Right ventricle myocardium superior (tissue), 1 donor: ENCODE measurements at regions not wholly inside any gene's neighbourhood (a gene's known extent, or its start where the extent isn't known, plus 50 kb on each side); places are given as distances from the start of the nearest gene placed in this dataset.

Source experiments
- ATAC-seq: fragments of 200-7000 bp; cut with Tn5 transposase; one replicate; pipeline ENCODE4 v1.9.1; 2020; ENCODE audit warnings: mild to moderate bottlenecking; ENCODE audit not compliant: poor library complexity
- DNase-seq: peaks from one replicate; pipeline ENCODE4 v3.0.0-alpha.2; 2020
- intact Hi-C: fragments of 100-400 bp; cut with DNase I; formaldehyde crosslinking; loops from one replicate; pipeline ENCODE4 v1.11.2; 2022
- donor health status: DM: no; HTN: yes; CAD: no; lungs with severe emphysema.

GRCh38 chr12:105559310-105559709 is 228.8 kb downstream of the C12orf75 start:
- intact Hi-C loops: no loop called here
- no peak for ATAC-seq
- DNase-seq: no peak

DNA sequence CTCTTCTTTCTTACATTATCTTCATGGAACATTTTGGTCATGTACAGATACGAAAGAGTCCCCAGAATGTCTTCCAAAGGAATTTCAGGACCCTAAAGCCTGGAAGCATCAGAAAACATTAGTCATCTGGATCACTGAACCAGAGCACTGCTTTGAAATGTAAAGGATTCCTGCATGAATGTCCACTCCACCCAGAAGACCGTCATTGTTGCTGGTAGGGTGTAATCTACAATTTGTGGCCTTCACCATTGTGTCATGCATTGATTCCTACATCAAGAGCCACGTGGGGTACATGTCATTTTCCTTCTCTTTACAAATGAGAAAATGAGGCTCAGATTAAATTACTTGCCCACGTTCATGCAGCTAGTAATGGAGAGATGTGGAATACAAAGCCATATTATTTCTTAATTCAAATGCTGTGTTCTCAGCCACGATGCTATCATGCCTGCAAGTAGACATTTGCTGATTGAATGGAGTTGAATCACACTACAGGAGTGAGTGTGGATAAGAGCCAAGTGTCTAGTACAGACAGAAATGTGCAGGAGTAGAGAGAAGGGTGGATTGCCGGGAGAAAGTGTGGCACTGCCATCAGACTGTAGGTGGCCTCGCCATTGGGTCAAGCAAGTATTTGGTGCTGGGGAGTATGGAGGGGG is 231.2 kb downstream of the C12orf75 start:
- intact Hi-C loops: no loop called here
- ATAC-seq: peak; percentile 82

DNA sequence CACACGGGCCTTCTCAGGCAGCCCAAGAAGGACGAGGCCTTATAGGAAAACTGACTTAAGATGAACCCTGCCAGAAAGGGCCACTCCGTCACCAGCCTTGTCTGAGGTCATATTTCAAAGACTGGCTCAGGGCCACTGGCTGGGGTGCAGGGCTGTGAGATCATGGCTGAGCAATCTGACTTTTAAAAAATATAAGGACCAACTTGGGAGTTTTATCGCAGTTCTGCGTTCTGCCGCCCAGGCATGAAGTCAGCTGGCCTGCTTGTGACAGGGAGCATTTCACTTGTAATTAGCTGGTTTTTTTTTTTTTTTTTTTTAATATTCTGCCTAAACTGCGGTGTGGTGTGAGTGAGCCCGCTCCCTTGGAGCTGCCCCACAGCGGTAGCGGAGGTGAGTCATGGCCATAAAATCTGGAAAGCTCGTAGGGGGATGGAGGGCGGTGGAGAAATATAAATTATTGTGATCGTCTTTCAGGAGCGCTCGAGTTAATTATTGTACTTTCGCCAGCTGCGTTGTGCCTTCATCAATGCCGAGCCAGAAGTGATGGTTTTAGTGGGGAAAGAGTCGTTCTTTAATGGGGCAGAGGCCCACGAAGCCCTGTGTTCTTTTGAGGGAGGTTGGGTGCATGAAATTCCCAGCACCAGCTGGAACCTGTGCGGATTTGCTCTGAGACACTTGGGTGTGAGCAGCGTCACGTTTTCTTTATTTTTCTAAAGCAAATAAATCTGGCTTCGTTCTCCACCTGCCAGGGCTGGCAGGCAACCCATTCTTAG is 231.9 kb downstream of the C12orf75 start:
- DNase-seq (peak; percentile 64), ATAC-seq (peak; percentile 87)
- intact Hi-C loops: no loop called here

More for the DNA sequence above, 231.2 kb downstream of the C12orf75 start:
- no peak for DNase-seq

DNA sequence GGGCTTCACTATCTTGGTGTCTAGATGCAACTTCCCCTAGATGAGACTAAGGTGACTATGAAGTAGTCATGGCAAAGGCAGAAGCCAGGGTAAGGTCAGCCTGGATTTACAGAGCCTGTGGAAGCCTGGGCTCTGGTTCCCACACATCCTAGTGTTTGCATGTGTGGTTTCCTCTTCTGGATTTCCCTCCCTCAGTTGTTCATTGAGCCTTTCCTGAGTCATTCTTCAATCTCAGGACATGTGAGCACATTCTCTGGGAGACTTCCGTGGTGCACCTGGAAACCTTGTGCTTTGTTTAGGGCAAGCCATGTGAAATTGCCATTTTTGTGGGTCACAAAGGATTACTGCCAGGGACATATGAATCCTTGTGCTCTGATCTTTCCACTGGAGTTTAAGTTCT is 236.6 kb downstream of the C12orf75 start:
- ATAC-seq (no peak), DNase-seq (no peak)
- intact Hi-C loops: no loop called here

GRCh38 chr12:105569886-105570285 is 239.4 kb downstream of the C12orf75 start:
- no peak for DNase-seq
- intact Hi-C loops: no loop called here
- ATAC-seq: no peak

GRCh38 chr12:105570944-105571343 is 240.5 kb downstream of the C12orf75 start:
- intact Hi-C loops: no loop called here
- DNase-seq (no peak), ATAC-seq (no peak)

DNA sequence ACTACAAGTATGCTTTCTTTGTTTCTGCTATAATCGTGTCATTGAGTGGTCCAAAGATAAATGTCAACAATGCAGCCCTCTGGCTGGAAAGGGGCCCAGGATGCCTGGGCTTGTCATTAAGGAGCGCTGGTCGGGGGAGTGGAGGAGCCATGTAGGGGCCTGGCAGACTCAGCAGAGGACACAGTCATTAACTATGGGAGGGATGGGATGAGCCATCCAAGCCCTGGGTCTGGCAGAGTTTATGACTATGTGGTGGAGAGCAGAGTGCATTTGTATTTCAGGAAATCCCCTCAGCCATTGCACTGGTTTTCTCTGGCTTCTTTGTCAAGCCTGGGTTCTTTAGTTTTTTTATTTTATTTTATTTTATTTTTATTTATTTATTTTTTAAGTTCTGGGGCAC is 243.1 kb downstream of the C12orf75 start:
- ATAC-seq (no peak), DNase-seq (no peak)
- intact Hi-C loops: no loop called here

GRCh38 chr12:105574056-105574715 is 243.7 kb downstream of the C12orf75 start:
- intact Hi-C loops: no loop called here
- DNase-seq: no peak
- ATAC-seq: no peak

GRCh38 chr12:105575235-105575634 is 244.7 kb downstream of the C12orf75 start:
- no peak for ATAC-seq
- intact Hi-C loops: no loop called here
- no peak for DNase-seq

GRCh38 chr12:105576261-105576660 is 245.8 kb downstream of the C12orf75 start:
- ATAC-seq (no peak), DNase-seq (no peak)
- intact Hi-C loops: no loop called here

- DNase-seq (no peak), ATAC-seq (no peak)
- intact Hi-C loops: no loop called here
These were observed 250.4 kb downstream of the C12orf75 start for GRCh38 chr12:105580821-105581352.

DNA sequence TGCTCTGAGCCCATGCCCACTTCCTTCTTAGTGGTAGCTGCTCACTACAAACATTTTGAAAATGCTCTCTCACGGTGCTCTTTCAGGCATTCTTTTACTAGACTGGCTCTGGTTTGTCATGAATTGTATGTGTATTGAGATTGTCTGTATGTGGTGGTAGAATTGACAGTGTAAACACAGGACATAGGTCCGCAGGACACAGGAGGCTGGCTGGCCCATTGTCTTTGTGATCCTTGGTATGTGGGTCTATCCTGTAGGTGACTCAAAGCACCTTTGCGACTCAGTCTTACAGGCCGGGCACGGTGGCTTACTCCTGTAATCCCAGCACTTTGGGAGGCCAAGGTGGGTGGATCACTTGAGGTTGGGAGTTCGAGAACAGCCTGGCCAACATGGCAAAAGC is 250.9 kb downstream of the C12orf75 start:
- no peak for DNase-seq
- intact Hi-C loops: no loop called here
- ATAC-seq: no peak

DNA sequence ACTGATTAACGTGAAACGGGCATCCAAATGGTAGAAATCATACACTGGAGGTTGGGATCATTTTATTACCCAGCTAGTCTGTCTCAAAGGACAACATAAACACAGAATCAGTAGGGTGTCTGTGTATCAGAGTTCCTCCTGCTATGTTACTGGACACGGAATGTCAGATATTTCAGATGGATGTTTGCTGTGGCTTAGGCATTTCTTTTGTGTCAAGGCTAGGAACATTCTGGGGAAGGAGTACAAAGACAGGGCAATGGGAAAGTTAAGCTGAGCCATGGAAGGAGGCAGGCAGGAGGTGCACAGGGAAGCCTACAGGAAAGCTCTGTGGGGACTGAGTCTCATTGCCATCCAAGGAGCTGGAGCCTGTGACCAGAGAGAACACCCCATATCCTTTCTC is 254.6 kb downstream of the C12orf75 start:
- DNase-seq: no peak
- ATAC-seq: no peak
- intact Hi-C loops: no loop called here

DNA sequence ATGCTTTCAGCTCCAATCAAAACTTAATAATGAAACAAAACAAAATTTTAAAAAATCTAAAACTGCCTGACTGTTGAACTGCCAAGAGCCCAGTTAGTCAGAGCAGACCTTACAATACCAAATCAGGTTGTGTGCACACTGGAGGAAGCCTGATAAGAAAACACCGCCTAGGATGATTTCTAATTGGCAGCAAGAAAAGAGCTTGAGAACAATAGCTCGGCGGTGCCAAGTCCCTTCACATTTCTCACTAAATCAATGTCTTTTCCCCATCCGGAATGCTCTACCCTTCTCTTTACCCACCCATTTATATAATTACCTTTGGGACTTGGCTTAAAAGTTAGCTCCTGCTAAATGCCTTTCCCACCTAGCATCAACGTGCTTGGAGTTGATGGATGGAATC is 256.7 kb downstream of the C12orf75 start:
- intact Hi-C loops: no loop called here
- DNase-seq (no peak), ATAC-seq (no peak)

DNA sequence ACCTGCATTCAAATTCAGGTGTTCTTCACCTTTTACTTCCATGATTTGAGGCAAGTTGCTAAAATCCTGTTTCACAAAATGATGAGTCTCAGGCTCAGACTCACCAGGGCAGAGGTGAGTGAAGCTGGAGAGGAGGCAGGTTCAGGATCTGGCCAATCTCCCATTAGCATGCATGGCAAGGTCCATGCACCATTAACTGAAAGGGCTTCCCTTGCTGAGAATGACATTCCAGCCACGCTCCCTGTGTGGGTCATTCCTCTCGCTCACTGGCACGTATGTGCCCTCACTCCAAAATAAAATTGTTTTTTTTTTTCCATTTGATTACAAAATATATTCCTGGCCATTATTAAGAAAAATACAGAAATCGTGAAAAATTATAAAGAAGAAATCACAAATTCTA is 257.6 kb downstream of the C12orf75 start:
- intact Hi-C loops: no loop called here
- ATAC-seq: no peak
- DNase-seq: no peak

- intact Hi-C loops: no loop called here
- DNase-seq (no peak), ATAC-seq (no peak)
These were observed 260.1 kb downstream of the C12orf75 start for GRCh38 chr12:105590571-105590970.

GRCh38 chr12:105595440-105595839 is 264.9 kb downstream of the C12orf75 start:
- intact Hi-C loops: no loop called here
- ATAC-seq (no peak), DNase-seq (no peak)

- ATAC-seq (no peak), DNase-seq (no peak)
- intact Hi-C loops: no loop called here
These were observed 266.2 kb downstream of the C12orf75 start for GRCh38 chr12:105596731-105597130.

GRCh38 chr12:105598031-105598430 is 267.5 kb downstream of the C12orf75 start:
- intact Hi-C loops: no loop called here
- DNase-seq: no peak
- no peak for ATAC-seq
